HepG2 (cell line): ENCODE measurements at regions not wholly inside any gene's neighbourhood (a gene's known extent, or its start where the extent isn't known, plus 50 kb on each side); places are given as distances from the start of the nearest gene placed in this dataset.

Source experiments
- ARNT ChIP-seq: fragments of 450-650 bp; IDR thresholded peaks from 2 replicates; pipeline ENCODE4 v1.6.1; 2017
- ATF1 ChIP-seq: IDR thresholded peaks from 2 replicates; pipeline ENCODE4 v1.6.1; 2016; ENCODE audit warnings: mild to moderate bottlenecking, control low read depth
- ATF2 ChIP-seq: sonication (generic); formaldehyde crosslinking; IDR thresholded peaks from 2 replicates; pipeline ENCODE4 v1.4.0; 2020; ENCODE audit warnings: missing genetic modification reagents
- MAFG ChIP-seq: sonication (generic); formaldehyde crosslinking; IDR thresholded peaks from 2 replicates; pipeline ENCODE4 v1.5.1; 2020; ENCODE audit warnings: mild to moderate bottlenecking, missing genetic modification reagents
- MAFK ChIP-seq, 2 experiments: IDR thresholded peaks in 1 of 2; conservative IDR thresholded peaks in 1 of 2; 2 replicates each; pipeline ENCODE4 v1.6.1; 2011; ENCODE audit warnings: improper control_type of control experiment in 2 of 2, low read length in 2 of 2
- RXRA ChIP-seq: sonication (generic); formaldehyde crosslinking; IDR thresholded peaks from 2 replicates; pipeline ENCODE4 v1.5.1; 2020; ENCODE audit warnings: missing genetic modification reagents
- TCF12 ChIP-seq, 2 experiments: fragments of 450-650 bp in 1 of 2; sonication (generic) in 1 of 2; formaldehyde crosslinking in 1 of 2; IDR thresholded peaks; 2 replicates each; pipeline versions ENCODE4 v1.6.1 to v1.8.0; 2017 to 2022; ENCODE audit warnings: antibody characterized with exemption in 1 of 2, mild to moderate bottlenecking in 1 of 2, missing genetic modification reagents in 1 of 2, moderate library complexity in 1 of 2
- USF2 ChIP-seq, 2 experiments: sonication (generic) in 1 of 2; formaldehyde crosslinking in 1 of 2; IDR thresholded peaks; 2 replicates each; pipeline versions ENCODE4 v1.5.1 to v1.6.1; 2011 to 2020; ENCODE audit warnings: borderline replicate concordance in 1 of 2, low read depth in 1 of 2, low read length in 1 of 2, mild to moderate bottlenecking in 1 of 2, missing genetic modification reagents in 1 of 2, moderate library complexity in 1 of 2
- WIZ ChIP-seq: sonication (generic); formaldehyde crosslinking; IDR thresholded peaks from 2 replicates; pipeline ENCODE4 v1.5.1; 2020; ENCODE audit warnings: mild to moderate bottlenecking, missing genetic modification reagents
- TF ChIP-seq, protein P1 (sequence below): sonication (generic); formaldehyde crosslinking; IDR thresholded peaks from 2 replicates; pipeline ENCODE4 v1.5.0; 2020; ENCODE audit warnings: mild to moderate bottlenecking, missing genetic modification reagents, moderate library complexity
- TF ChIP-seq, protein P2 (sequence below): sonication (generic); formaldehyde crosslinking; IDR thresholded peaks from 2 replicates; pipeline ENCODE4 v1.4.0; 2020; ENCODE audit warnings: missing genetic modification reagents, borderline replicate concordance

- no peak for TF ChIP-seq TCF12 (IDR thresholded peaks at IDR 0.05)
- TF ChIP-seq TCF12 (CRISPR knock-in tag; IDR thresholded peaks at IDR 0.05) = no peak
- no peak for TF ChIP-seq ARNT
- no peak for TF ChIP-seq WIZ (CRISPR knock-in tag)
- no peak for TF ChIP-seq USF2 (IDR thresholded peaks at IDR 0.05; ENCODE audit: low read depth, low read length)
- no peak for TF ChIP-seq USF2 (CRISPR knock-in tag; IDR thresholded peaks at IDR 0.05; ENCODE audit: borderline replicate concordance)
- TF ChIP-seq ATF1 (CRISPR knock-in tag) = no peak
- TF ChIP-seq, protein P1, sequence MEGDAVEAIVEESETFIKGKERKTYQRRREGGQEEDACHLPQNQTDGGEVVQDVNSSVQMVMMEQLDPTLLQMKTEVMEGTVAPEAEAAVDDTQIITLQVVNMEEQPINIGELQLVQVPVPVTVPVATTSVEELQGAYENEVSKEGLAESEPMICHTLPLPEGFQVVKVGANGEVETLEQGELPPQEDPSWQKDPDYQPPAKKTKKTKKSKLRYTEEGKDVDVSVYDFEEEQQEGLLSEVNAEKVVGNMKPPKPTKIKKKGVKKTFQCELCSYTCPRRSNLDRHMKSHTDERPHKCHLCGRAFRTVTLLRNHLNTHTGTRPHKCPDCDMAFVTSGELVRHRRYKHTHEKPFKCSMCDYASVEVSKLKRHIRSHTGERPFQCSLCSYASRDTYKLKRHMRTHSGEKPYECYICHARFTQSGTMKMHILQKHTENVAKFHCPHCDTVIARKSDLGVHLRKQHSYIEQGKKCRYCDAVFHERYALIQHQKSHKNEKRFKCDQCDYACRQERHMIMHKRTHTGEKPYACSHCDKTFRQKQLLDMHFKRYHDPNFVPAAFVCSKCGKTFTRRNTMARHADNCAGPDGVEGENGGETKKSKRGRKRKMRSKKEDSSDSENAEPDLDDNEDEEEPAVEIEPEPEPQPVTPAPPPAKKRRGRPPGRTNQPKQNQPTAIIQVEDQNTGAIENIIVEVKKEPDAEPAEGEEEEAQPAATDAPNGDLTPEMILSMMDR = peak; percentile 46
- no peak for TF ChIP-seq RXRA (CRISPR knock-in tag)
- TF ChIP-seq MAFK (conservative IDR thresholded peaks at IDR 0.05 in 1 of 2, IDR thresholded peaks at IDR 0.05 in 1 of 2; ENCODE audit: low read length in 2 of 2) = no peak
- TF ChIP-seq ATF2 = no peak
- TF ChIP-seq MAFG (CRISPR knock-in tag) = no peak
- TF ChIP-seq, protein P2, sequence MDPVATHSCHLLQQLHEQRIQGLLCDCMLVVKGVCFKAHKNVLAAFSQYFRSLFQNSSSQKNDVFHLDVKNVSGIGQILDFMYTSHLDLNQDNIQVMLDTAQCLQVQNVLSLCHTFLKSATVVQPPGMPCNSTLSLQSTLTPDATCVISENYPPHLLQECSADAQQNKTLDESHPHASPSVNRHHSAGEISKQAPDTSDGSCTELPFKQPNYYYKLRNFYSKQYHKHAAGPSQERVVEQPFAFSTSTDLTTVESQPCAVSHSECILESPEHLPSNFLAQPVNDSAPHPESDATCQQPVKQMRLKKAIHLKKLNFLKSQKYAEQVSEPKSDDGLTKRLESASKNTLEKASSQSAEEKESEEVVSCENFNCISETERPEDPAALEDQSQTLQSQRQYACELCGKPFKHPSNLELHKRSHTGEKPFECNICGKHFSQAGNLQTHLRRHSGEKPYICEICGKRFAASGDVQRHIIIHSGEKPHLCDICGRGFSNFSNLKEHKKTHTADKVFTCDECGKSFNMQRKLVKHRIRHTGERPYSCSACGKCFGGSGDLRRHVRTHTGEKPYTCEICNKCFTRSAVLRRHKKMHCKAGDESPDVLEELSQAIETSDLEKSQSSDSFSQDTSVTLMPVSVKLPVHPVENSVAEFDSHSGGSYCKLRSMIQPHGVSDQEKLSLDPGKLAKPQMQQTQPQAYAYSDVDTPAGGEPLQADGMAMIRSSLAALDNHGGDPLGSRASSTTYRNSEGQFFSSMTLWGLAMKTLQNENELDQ = no peak
Observed at GRCh38 chr9:135241381-135242048, 154.0 kb downstream of the OLFM1 start.
